DMS53 treated with DMSO at 0.1 percent for 48 hours (cell line): ENCODE measurements at regions not wholly inside any gene's neighbourhood (a gene's known extent, or its start where the extent isn't known, plus 50 kb on each side); places are given as distances from the start of the nearest gene placed in this dataset.

Source experiments
- DNase-seq: peaks from one replicate; lab custom pipeline; 2025; ENCODE audit not compliant: unreplicated experiment; lab: John Stamatoyannopoulos, UW

GRCh38 chr5:4100739-4101138 lies 505.1 kb downstream of the IRX1 start:
- no peak for DNase-seq

- no peak for DNase-seq
These were observed 505.6 kb downstream of the IRX1 start for GRCh38 chr5:4101189-4101588.

- DNase-seq, result no peak
These were observed 509.4 kb downstream of the IRX1 start for GRCh38 chr5:4104831-4105597.

- no peak for DNase-seq
These were observed 513.1 kb downstream of the IRX1 start for GRCh38 chr5:4108690-4109089.

GRCh38 chr5:4113426-4113825 lies 517.8 kb downstream of the IRX1 start:
- DNase-seq, result no peak

GRCh38 chr5:4113905-4114304 lies 518.3 kb downstream of the IRX1 start:
- DNase-seq, result no peak

- no peak for DNase-seq
These were observed 518.8 kb downstream of the IRX1 start for GRCh38 chr5:4114452-4114851.

GRCh38 chr5:4116834-4117233 lies 521.2 kb downstream of the IRX1 start:
- DNase-seq, result no peak

- no peak for DNase-seq
These were observed 528.8 kb downstream of the IRX1 start for GRCh38 chr5:4124221-4124970.

- no peak for DNase-seq
These were observed 533.4 kb downstream of the IRX1 start for GRCh38 chr5:4128994-4129393.

- DNase-seq, result no peak
These were observed 533.9 kb downstream of the IRX1 start for GRCh38 chr5:4129523-4129922.

GRCh38 chr5:4130819-4131218 lies 535.2 kb downstream of the IRX1 start:
- no peak for DNase-seq

GRCh38 chr5:4137781-4138180 lies 542.1 kb downstream of the IRX1 start:
- DNase-seq, result no peak

- DNase-seq, result no peak
These were observed 547.2 kb downstream of the IRX1 start for GRCh38 chr5:4142842-4143241.

- DNase-seq, result no peak
These were observed 548.9 kb downstream of the IRX1 start for GRCh38 chr5:4144411-4145007.

GRCh38 chr5:4145511-4145910 lies 549.9 kb downstream of the IRX1 start:
- DNase-seq, result no peak

- DNase-seq, result no peak
These were observed 552.4 kb downstream of the IRX1 start for GRCh38 chr5:4148009-4148408.

- DNase-seq, result no peak
These were observed 554.4 kb downstream of the IRX1 start for GRCh38 chr5:4150067-4150466.

GRCh38 chr5:4156153-4156552 lies 560.5 kb downstream of the IRX1 start:
- no peak for DNase-seq

- no peak for DNase-seq
These were observed 561.3 kb downstream of the IRX1 start for GRCh38 chr5:4156889-4157288.

- DNase-seq, result no peak
These were observed 563.3 kb downstream of the IRX1 start for GRCh38 chr5:4158750-4159447.

- DNase-seq, result no peak
These were observed 564.0 kb downstream of the IRX1 start for GRCh38 chr5:4159681-4160080.
